Stomach (tissue), 8 donors: ENCODE measurements at regions not wholly inside any gene's neighbourhood (a gene's known extent, or its start where the extent isn't known, plus 50 kb on each side); places are given as distances from the start of the nearest gene placed in this dataset.

ENCODE experiments used
- DNase-seq, 2 donors: peaks; one replicate each; pipeline versions ENCODE4 v3.0.0 to v3.0.0-alpha.2; 2013 to 2019
- H3K27ac ChIP-seq, 5 donors: fragments of 200-600 bp in 4 of 5; sonication (generic) in 4 of 5; one replicate each; pipeline ENCODE4 v1.5.1; 2013 to 2019; ENCODE audit warnings: mild to moderate bottlenecking in 1 of 5, moderate library complexity in 1 of 5
- H3K27me3 ChIP-seq, 3 donors: fragments of 200-600 bp; sonication (generic); one replicate each; pipeline ENCODE4 v1.5.1; 2017 to 2019; ENCODE audit warnings: mixed run types in 1 of 3
- H3K36me3 ChIP-seq, 4 donors: fragments of 200-600 bp; sonication (generic); 1 replicate in 3 of 4; 2 replicates in 1 of 4; pipeline ENCODE4 v1.5.1; 2016 to 2019
- H3K4me1 ChIP-seq, 4 donors: fragments of 200-600 bp; sonication (generic); one replicate each; pipeline ENCODE4 v1.5.1; 2016 to 2019
- H3K4me3 ChIP-seq, 4 donors: fragments of 200-600 bp; sonication (generic) in 3 of 4; one replicate each; pipeline ENCODE4 v1.5.1; 2016 to 2019; ENCODE audit warnings: mild to moderate bottlenecking in 1 of 4
- H3K9me3 ChIP-seq, 4 donors: fragments of 200-600 bp; sonication (generic); one replicate each; pipeline ENCODE4 v1.5.1; 2016 to 2019
- CTCF ChIP-seq, 7 experiments: fragments of 450-650 bp in 4 of 7; fragments of 200-600 bp in 3 of 7; sonication (generic) in 3 of 7; IDR thresholded peaks; one replicate each; pipeline ENCODE4 v1.5.1; 2016 to 2019; ENCODE audit warnings: antibody characterized with exemption in 7 of 7, control low read depth in 2 of 7, mild to moderate bottlenecking in 1 of 7
- EP300 ChIP-seq: sonication (generic); formaldehyde crosslinking; IDR thresholded peaks from one replicate; pipeline ENCODE4 v1.6.1; 2017; ENCODE audit warnings: antibody characterized with exemption
- POLR2A ChIP-seq, 4 donors: fragments of 450-650 bp; IDR thresholded peaks; one replicate each; pipeline ENCODE4 v1.6.1; 2016; ENCODE audit warnings: antibody characterized with exemption in 4 of 4, control low read depth in 2 of 4, mild to moderate bottlenecking in 1 of 4, moderate library complexity in 1 of 4
- POLR2AphosphoS5 ChIP-seq, 3 donors: sonication (generic); formaldehyde crosslinking; IDR thresholded peaks; one replicate each; pipeline ENCODE4 v1.6.1; 2016; ENCODE audit warnings: antibody characterized with exemption in 3 of 3
- WGBS, 5 donors: extraction: QIAGEN DNeasy Blood & Tissue Kit in 3 of 5; methylation state at CpG; one replicate each; pipeline versions ENCODE4 v1.1.5 to v1.1.7; 2013 to 2018; 5-methylcytosine and 5-hydroxymethylcytosine counted together
- intact Hi-C: fragments of 100-400 bp; cut with DNase I; formaldehyde crosslinking; loops from one replicate; pipeline ENCODE4 v1.15.1; 2023; ENCODE audit warnings: low total_unique reads
- donor health status: healthy with polysubstance abuse.
- donor health status: Bipolar disorder and iron deficiency.
- donor health status: healthy.

DNA sequence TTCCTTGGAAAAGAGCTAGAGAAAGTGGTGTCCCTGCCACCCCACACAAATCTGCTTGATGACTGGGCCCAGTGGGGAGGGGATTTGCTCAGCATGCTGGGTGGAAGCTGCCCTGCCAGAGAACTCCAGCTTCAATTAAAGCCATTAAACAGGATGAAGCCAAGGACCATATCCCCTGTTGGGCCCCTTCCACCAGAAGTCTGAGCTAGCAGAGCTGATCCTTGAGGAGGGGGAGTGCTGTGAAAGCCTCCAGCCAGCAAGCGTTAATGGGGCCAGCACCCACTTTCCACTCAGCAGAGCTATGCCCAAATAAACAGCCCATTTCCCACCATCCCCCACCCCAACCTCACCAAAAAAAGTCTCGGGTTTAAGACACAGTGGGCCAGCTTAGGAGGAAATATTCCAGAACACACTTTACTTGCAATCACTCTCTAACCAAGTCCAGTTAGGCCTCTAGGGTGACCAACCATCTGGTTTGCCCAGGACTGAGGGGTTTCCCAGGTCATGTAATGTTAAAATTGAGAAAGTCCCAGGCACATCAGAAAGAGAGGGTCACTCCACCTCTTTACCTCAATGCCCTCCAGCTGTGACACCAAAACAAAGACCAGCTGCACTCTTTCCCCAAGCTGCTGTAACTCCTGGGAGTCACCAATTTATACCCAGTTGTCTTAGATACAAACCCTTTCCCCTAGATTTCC, 132.3 kb downstream of the FOXI3 start:
- Histone ChIP-seq H3K4me3 (no peak overlapping the region), H3K9me3 (peaks cover 0 to 5% (median 0%) of the 10 kb centered on the region in 4 donors), H3K27me3 (peaks cover 0 to 10% (median 0%) of the 10 kb centered on the region in 3 donors), H3K36me3 (no peaks in the 10 kb centered on the region), H3K27ac (no peak overlapping the region), H3K4me1 (no peaks in the 10 kb centered on the region)
- intact Hi-C loops, result no loop called here
- 46 to 69% (median 66%) methylated on average over 2 of the region's 2 CpGs for WGBS, 5 donors
- no peak for TF ChIP-seq POLR2A (IDR thresholded peaks at IDR 0.05)
- no peak for TF ChIP-seq CTCF (IDR thresholded peaks at IDR 0.05)
- no peak for TF ChIP-seq EP300
- TF ChIP-seq POLR2AphosphoS5 (IDR thresholded peaks at IDR 0.05), result no peak
- DNase-seq, result no peak

DNA sequence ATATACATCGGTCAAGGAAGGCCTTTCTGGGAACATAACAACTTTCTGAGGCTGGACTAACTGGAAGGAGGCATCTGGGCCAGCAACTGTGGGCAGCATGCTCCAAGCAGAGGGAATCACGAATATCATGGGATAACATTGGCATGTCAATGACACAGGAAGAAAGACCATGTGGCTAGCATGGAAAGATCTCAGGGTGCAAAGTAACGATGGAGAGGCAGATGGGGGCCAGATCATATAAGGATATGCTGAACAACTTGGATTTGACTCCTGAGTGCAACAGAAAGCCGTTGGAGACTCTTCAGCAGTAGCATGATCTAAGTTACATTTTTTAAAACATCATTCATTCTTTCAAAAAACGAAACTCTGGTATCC, 133.6 kb downstream of the FOXI3 start:
- Histone ChIP-seq H3K4me1 (no peaks in the 10 kb centered on the region), H3K27me3 (peaks cover 0 to 10% (median 0%) of the 10 kb centered on the region in 3 donors), H3K4me3 (no peak overlapping the region), H3K9me3 (peaks cover 0 to 11% (median 2%) of the 10 kb centered on the region in 4 donors), H3K27ac (no peak overlapping the region), H3K36me3 (no peaks in the 10 kb centered on the region)
- intact Hi-C loops, result no loop called here
- 63 to 75% (median 68%) methylated on average over 5 of the region's 5 CpGs for WGBS, 5 donors
- DNase-seq, result no peak
- no peak for TF ChIP-seq POLR2A (IDR thresholded peaks at IDR 0.05)
- no peak for TF ChIP-seq CTCF (IDR thresholded peaks at IDR 0.05)
- TF ChIP-seq POLR2AphosphoS5 (IDR thresholded peaks at IDR 0.05), result no peak

DNA sequence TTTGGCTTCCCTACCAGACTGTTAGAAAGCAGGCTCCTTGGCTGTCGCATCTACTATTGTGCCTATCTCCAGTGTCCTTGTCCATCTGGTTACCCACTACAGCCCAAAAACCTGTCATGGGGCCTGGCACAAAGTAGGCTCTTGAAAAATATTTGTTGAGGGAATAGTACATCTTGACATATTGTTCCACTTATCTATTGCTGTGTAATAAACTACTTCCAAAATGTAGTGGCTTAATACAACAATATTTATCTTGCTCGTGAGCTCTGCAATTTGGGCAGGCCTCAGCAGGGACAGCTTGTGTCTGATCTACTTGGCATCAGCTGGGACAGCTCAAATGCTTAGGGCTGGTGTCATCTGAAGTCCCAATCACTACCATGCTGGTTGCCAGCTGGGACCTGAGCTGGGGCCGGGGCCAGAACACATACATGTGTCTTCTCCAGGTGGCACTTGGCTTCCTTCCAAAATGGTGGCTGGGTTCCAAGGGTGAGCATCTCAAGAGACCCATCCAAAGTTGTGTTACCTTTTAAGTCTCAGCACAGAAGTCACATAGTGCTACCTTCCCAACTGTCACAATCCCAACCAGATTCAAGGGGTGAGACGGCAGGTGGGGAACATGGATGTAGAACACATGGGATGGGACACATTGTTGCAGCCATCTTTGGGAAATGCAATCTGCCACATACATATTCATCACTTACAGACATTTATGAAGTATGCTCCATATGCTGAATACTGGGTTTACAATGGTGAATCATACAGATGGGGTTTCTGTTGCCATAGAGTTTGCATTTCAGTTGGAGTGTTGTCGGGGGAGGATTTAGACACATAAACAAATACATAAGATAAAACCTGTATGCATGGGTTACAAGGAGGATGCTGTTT, 134.2 kb downstream of the FOXI3 start:
- Histone ChIP-seq H3K4me1 (no peaks in the 10 kb centered on the region), H3K36me3 (no peaks in the 10 kb centered on the region), H3K27ac (no peak overlapping the region), H3K27me3 (peaks cover 0 to 10% (median 0%) of the 10 kb centered on the region in 3 donors), H3K4me3 (no peak overlapping the region), H3K9me3 (peaks cover 0 to 11% (median 2%) of the 10 kb centered on the region in 4 donors)
- intact Hi-C loops, result no loop called here
- DNase-seq, result no peak
- WGBS, 5 donors, result 79 to 87% (median 84%) methylated on average over 5 of the region's 5 CpGs
- TF ChIP-seq POLR2AphosphoS5 (IDR thresholded peaks at IDR 0.05) (no peak), CTCF (IDR thresholded peaks at IDR 0.05) (no peak), POLR2A (IDR thresholded peaks at IDR 0.05) (no peak), EP300 (no peak)

GRCh38 chr2:88310787-88311186, 140.6 kb downstream of the THNSL2 start:
- intact Hi-C loops, result no loop called here

More at GRCh38 chr2:88310787-88311186, 140.6 kb downstream of the THNSL2 start:
- WGBS, 5 donors, result 63 to 100% (median 82%) methylated on average over 1 of the region's 1 CpG
- Histone ChIP-seq H3K27ac (no peak overlapping the region), H3K9me3 (peaks cover 0 to 27% (median 15%) of the 10 kb centered on the region in 4 donors), H3K36me3 (no peaks in the 10 kb centered on the region), H3K27me3 (no peaks in the 10 kb centered on the region), H3K4me3 (no peak overlapping the region), H3K4me1 (no peaks in the 10 kb centered on the region)
- no peak for DNase-seq
- TF ChIP-seq CTCF (IDR thresholded peaks at IDR 0.05), result no peak
- TF ChIP-seq POLR2A (IDR thresholded peaks at IDR 0.05), result no peak
- no peak for TF ChIP-seq POLR2AphosphoS5 (IDR thresholded peaks at IDR 0.05)
- TF ChIP-seq EP300, result no peak
